ENCODE measurements at regions not wholly inside any gene's neighbourhood (a gene's known extent, or its start where the extent isn't known, plus 50 kb on each side); places are given as distances from the start of the nearest gene placed in this dataset.
"Not testable (repeated sequence)": the region's sequence is repeated elsewhere in the genome, so short reads cannot be mapped to it uniquely, and the experiment has no call there.

DNA sequence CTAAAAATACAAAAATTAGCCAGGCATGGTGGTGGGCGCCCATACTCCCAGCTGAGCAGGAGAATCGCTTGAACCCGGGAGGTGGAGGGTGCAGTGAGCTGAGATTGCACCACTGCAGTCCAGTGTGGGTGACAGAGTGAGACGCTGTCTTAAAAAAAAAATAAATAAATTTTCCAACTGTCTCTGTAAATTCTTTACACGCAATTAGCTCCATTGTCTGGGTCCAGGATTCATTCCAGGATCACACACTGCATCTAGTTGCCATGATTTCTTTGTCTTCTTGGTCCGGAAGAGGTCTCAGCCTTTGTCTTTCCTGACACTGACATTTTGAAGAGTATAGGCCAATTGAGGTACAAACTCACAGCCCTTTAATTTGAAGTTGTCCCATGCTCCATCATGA, 167.6 kb upstream of the NYAP2 start:
- no peak overlapping the region for H3K4me3 ChIP-seq (ENCODE audit: low read length)
- DNase-seq (ENCODE audit: low read depth), result no peak
- TF ChIP-seq, protein P1, sequence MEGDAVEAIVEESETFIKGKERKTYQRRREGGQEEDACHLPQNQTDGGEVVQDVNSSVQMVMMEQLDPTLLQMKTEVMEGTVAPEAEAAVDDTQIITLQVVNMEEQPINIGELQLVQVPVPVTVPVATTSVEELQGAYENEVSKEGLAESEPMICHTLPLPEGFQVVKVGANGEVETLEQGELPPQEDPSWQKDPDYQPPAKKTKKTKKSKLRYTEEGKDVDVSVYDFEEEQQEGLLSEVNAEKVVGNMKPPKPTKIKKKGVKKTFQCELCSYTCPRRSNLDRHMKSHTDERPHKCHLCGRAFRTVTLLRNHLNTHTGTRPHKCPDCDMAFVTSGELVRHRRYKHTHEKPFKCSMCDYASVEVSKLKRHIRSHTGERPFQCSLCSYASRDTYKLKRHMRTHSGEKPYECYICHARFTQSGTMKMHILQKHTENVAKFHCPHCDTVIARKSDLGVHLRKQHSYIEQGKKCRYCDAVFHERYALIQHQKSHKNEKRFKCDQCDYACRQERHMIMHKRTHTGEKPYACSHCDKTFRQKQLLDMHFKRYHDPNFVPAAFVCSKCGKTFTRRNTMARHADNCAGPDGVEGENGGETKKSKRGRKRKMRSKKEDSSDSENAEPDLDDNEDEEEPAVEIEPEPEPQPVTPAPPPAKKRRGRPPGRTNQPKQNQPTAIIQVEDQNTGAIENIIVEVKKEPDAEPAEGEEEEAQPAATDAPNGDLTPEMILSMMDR (IDR thresholded peaks at IDR 0.05; ENCODE audit: insufficient read depth, low read depth, low read length, missing control alignments), result no peak

DNA sequence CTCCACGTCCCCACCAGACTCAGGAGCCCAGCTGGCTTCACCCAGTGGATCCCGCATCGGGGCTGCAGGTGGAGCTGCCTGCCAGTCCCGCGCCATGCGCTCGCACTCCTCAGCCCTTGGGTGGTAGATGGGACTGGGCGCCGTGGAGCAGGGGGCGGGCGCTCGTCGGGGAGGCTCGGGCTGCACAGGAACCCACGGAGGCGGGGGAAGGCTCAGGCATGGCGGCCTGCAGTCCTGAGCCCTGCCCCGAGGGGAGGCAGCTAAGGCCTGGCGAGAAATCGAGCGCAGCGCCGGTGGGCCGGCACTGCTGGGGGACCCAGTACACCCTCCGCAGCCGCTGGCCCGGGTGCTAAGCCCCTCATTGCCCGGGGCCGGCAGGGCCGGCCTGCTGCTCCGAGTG, 170.2 kb upstream of the NYAP2 start:
- not testable (repeated sequence) for DNase-seq (ENCODE audit: low read depth); H3K4me3 ChIP-seq (ENCODE audit: low read length)

DNA sequence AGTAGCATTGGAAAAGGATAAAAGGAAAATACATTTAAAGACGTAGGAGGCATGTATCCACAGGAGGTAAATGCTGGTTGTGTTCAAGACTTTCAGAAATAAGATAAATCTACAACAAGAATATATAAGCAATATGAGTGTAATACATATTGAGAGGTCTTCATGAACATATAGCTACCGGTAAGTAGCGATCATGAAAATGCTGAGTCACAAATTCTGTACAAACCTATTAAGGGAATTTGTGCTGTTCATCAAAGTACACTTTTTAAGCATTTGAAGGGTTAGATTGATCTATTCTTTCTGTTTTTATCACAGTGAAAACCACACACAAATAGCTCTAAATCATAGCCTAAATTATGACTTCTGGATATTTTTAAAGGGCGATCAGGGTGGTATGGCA, 173.1 kb upstream of the NYAP2 start:
- DNase-seq (ENCODE audit: low read depth), result no peak
- no peak overlapping the region for H3K4me3 ChIP-seq (ENCODE audit: low read length)
- TF ChIP-seq, protein P1 (IDR thresholded peaks at IDR 0.05; ENCODE audit: insufficient read depth, low read depth, low read length, missing control alignments), result no peak

DNA sequence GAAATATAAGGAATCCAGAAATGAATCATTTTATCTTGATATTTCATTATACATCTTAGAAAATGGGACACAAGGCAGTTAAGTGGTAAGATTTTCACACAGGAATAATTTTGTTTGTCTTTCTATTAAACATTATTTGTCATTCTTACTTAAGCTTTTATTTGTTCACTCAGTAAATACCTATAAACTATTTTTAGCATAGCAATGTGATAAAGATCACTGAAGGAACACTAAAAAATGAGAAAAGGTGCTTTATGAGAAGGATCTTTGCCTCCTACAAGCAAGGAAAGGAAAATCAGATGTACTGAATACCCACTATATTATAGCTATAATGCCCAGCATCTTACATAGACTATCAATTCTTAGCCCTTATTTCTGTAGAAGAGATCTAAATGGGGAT, 176.2 kb upstream of the NYAP2 start:
- TF ChIP-seq, protein P1 (IDR thresholded peaks at IDR 0.05; ENCODE audit: insufficient read depth, low read depth, low read length, missing control alignments), result no peak
- no peak overlapping the region for H3K4me3 ChIP-seq (ENCODE audit: low read length)
- no peak for DNase-seq (ENCODE audit: low read depth)

DNA sequence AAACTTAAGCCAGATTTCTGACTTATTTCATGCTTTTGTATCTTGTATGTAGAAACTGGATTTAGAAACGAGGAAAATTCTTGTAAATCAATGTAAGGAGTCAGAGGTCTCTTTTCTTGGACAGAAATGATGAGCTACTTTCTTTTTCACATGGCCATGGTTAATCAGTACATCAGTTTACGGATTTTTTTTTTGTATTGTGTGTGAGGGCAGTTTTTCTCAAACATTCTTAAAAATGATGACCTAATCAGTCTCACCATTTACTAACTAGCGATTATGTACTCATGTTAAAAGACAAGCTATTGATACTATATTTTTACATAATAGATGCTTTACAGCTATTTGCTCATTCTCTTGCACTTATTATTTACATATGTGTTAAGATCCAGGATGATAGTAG, 165.2 kb upstream of the DOCK10 start:
- TF ChIP-seq, protein P1 (IDR thresholded peaks at IDR 0.05; ENCODE audit: insufficient read depth, low read depth, low read length, missing control alignments), result no peak
- DNase-seq (ENCODE audit: low read depth), result no peak
- no peak overlapping the region for H3K4me3 ChIP-seq (ENCODE audit: low read length)

DNA sequence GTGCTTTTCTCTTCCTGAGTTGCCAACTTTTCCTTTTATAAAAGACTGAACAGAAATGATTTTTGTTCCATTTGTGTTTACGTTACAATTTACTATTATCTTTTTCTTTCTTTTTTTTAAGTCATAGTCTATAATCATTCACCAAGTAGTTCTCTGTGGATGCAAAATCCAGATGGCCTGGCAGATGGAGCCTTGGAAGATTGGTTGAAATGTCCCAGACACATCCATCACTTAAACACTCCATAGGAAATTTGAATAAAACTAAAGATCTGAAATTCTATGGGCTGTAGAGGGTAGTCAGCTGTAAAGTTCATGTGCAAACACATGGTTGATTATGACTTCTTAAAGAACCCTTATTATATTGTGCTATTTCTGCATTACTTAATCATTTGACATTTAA, 164.8 kb upstream of the DOCK10 start:
- TF ChIP-seq, protein P1 (IDR thresholded peaks at IDR 0.05; ENCODE audit: insufficient read depth, low read depth, low read length, missing control alignments), result no peak
- no peak overlapping the region for H3K4me3 ChIP-seq (ENCODE audit: low read length)
- DNase-seq (ENCODE audit: low read depth), result no peak

DNA sequence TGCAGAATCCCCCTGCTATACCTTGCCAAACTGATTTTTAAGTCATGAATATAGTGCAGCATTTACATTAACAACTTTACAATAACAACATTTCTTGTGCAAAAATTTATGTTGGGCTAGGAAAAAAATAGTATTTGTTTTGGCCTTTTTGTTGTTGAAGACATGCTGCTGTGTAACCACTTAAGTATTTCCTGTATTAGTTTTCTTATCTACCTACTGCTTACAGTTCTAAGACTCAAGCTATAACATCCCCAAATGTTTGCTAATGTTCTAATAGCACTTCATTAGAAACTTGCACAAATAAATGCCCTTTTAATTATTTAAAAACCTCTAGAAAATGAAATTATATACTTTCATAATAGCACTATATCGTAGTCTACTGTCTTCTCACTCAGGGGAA, 154.3 kb upstream of the DOCK10 start:
- no peak overlapping the region for H3K4me3 ChIP-seq (ENCODE audit: low read length)
- DNase-seq (ENCODE audit: low read depth), result peak; percentile 1
- TF ChIP-seq, protein P1 (IDR thresholded peaks at IDR 0.05; ENCODE audit: insufficient read depth, low read depth, low read length, missing control alignments), result no peak

DNA sequence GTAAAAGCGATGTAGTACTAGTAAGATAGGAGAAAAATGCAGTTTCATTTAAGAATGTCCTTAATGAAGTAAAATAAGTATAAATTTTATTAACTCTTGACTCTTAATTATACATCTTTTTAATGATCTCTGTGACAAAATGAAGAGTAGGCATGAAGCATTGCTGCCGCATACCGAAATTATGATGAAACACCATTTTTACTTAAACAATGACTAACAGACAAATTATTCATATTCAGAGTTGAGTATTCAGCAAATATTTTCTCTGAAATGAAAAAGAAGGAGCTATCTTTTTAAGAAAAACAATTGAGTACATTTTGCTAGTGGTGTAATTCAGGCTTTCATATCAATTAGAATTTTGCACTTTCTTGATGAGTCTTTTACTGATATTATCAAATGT, 150.6 kb upstream of the DOCK10 start:
- no peak overlapping the region for H3K4me3 ChIP-seq (ENCODE audit: low read length)
- DNase-seq (ENCODE audit: low read depth), result peak; percentile 42
- TF ChIP-seq, protein P1 (IDR thresholded peaks at IDR 0.05; ENCODE audit: insufficient read depth, low read depth, low read length, missing control alignments), result no peak
